ENCODE measurements at regions not wholly inside any gene's neighbourhood (a gene's known extent, or its start where the extent isn't known, plus 50 kb on each side); places are given as distances from the start of the nearest gene placed in this dataset.

DNA sequence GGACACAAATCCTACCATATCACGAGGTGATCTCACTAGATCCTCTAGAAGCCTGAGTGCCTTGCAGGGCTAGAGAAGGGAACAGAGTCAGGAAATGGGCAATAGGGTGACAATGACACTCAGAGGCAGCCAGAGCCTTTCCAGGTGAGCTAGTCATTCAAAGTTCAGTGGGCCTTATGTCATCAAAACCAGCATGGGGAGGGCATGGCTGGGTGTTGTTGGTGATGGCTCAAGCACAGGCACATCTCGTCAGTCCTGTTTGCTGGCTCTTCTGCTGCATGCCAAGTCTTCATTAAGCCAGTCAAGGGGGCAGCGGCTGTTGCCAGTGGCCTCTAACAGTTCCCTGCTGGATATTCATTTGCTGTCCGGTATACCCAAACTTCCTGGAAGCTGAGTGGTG, 99.6 kb upstream of the USP24 start:
- FAIRE-seq = no peak
- Histone ChIP-seq H2AFZ (ENCODE audit: low read length) (no peak overlapping the region), H3K4me2 (ENCODE audit: low read depth, low read length) (no peak overlapping the region), H3K4me1 (ENCODE audit: insufficient read depth, low read length) (peaks cover 15% of the 10 kb centered on the region), H3K27ac (ENCODE audit: extremely low read length, insufficient read depth, low read length) (no peak overlapping the region), H3K79me2 (ENCODE audit: insufficient read depth, low read length) (no peaks in the 10 kb centered on the region), H3K9me3 (ENCODE audit: low read length) (no peaks in the 10 kb centered on the region), H3K27me3 (ENCODE audit: control insufficient read depth in 1 of 2, insufficient read depth in 2 of 2, low read length in 2 of 2) (peaks cover 0 to 7% of the 10 kb centered on the region in 2 experiments; a peak in 2 of 5 replicates), H3K4me3 (replicated peaks in 1 of 3; ENCODE audit: insufficient read depth in 1 of 3, low read depth in 2 of 3, low read length in 3 of 3) (no peak overlapping the region), H3K36me3 (replicated peaks in 1 of 2; ENCODE audit: control insufficient read depth in 1 of 2, insufficient read depth in 2 of 2, low read length in 2 of 2) (no peaks in the 10 kb centered on the region), H3K9ac (ENCODE audit: insufficient read depth, low read depth, low read length) (no peak overlapping the region), H4K20me1 (ENCODE audit: insufficient read depth, low read length) (no peaks in the 10 kb centered on the region)
- intact Hi-C loops (cut with micrococcal nuclease; ENCODE audit: unreplicated experiment) (no loop called here), in situ Hi-C loops (cut with HindIII; ENCODE audit: extremely low pct_ligation_motif_present, low pct_unique_long_range_greater_than_20kb) (no loop called here)
- no TSS peak for BruUV-seq (replicated peaks)
- no peak for DNase-seq (ENCODE audit: low spot score)
- WGBS (ENCODE audit: low lambda C conversion rate) = 31% methylated on average over 4 of the region's 4 CpGs
- POLR2A ChIA-PET = no interaction called here
- CTCF ChIA-PET (ENCODE audit: low intra/inter-chr PET ratio, low total read pairs) = no interaction called here
- ATAC-seq = no peak
- TF ChIP-seq PPARG (CRISPR knock-in tag; conservative IDR thresholded peaks at IDR 0.05) = no peak
- TF ChIP-seq KMT2A (CRISPR knock-in tag; IDR thresholded peaks at IDR 0.05) = no peak
- TF ChIP-seq NR2F1 (CRISPR knock-in tag; IDR thresholded peaks at IDR 0.05) = no peak
- no peak for TF ChIP-seq ZNF382 (CRISPR knock-in tag; IDR thresholded peaks at IDR 0.05; ENCODE audit: borderline replicate concordance)

DNA sequence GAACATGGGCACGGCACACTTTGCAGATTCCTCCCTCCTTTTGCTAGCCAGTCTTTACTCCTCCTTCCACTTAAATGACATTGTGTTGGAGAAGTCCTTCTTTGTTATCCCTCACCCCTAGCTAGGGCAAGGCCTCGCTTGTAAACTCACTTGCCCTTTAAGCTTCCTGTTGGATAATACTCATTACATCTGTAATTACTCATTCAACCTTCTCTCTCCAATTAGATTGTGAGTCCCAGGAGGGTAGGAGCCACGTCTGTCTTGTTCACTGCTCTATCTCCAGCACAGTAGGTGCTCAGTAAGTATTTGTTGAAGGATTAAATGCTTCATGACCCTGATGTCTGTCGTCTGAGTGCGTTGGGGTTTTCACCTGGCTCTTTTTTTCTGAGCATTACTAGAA, 98.7 kb upstream of the USP24 start:
- in situ Hi-C loops (cut with HindIII; ENCODE audit: extremely low pct_ligation_motif_present, low pct_unique_long_range_greater_than_20kb) = no loop called here
- Histone ChIP-seq H3K9me3 (ENCODE audit: low read length) (no peaks in the 10 kb centered on the region), H3K27ac (ENCODE audit: extremely low read length, insufficient read depth, low read length) (no peak overlapping the region), H3K79me2 (ENCODE audit: insufficient read depth, low read length) (no peaks in the 10 kb centered on the region), H3K9ac (ENCODE audit: insufficient read depth, low read depth, low read length) (no peak overlapping the region), H3K36me3 (replicated peaks in 1 of 2; ENCODE audit: control insufficient read depth in 1 of 2, insufficient read depth in 2 of 2, low read length in 2 of 2) (no peaks in the 10 kb centered on the region), H3K4me1 (ENCODE audit: insufficient read depth, low read length) (peaks cover 15% of the 10 kb centered on the region), H2AFZ (ENCODE audit: low read length) (no peak overlapping the region), H3K27me3 (ENCODE audit: control insufficient read depth in 1 of 2, insufficient read depth in 2 of 2, low read length in 2 of 2) (peaks cover 0 to 7% of the 10 kb centered on the region in 2 experiments; a peak in 1 of 5 replicates), H3K4me3 (replicated peaks in 1 of 3; ENCODE audit: insufficient read depth in 1 of 3, low read depth in 2 of 3, low read length in 3 of 3) (no peak overlapping the region), H3K4me2 (ENCODE audit: low read depth, low read length) (no peak overlapping the region), H4K20me1 (ENCODE audit: insufficient read depth, low read length) (no peaks in the 10 kb centered on the region)
- WGBS (ENCODE audit: low lambda C conversion rate) = 22% methylated on average over 5 of the region's 5 CpGs
- FAIRE-seq (no peak), ATAC-seq (no peak), DNase-seq (ENCODE audit: low spot score) (no peak)
- no peak for TF ChIP-seq ZNF282 (IDR thresholded peaks at IDR 0.05; ENCODE audit: partially characterized antibody)
- TF ChIP-seq MEF2D (CRISPR knock-in tag; IDR thresholded peaks at IDR 0.05) = no peak
- no peak for TF ChIP-seq ZNF335 (CRISPR knock-in tag; IDR thresholded peaks at IDR 0.05)
- TF ChIP-seq ZNF20 (CRISPR knock-in tag; IDR thresholded peaks at IDR 0.05) = no peak
- TF ChIP-seq, protein P1, sequence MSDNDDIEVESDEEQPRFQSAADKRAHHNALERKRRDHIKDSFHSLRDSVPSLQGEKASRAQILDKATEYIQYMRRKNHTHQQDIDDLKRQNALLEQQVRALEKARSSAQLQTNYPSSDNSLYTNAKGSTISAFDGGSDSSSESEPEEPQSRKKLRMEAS (IDR thresholded peaks at IDR 0.05) = no peak
- TF ChIP-seq, protein P2, sequence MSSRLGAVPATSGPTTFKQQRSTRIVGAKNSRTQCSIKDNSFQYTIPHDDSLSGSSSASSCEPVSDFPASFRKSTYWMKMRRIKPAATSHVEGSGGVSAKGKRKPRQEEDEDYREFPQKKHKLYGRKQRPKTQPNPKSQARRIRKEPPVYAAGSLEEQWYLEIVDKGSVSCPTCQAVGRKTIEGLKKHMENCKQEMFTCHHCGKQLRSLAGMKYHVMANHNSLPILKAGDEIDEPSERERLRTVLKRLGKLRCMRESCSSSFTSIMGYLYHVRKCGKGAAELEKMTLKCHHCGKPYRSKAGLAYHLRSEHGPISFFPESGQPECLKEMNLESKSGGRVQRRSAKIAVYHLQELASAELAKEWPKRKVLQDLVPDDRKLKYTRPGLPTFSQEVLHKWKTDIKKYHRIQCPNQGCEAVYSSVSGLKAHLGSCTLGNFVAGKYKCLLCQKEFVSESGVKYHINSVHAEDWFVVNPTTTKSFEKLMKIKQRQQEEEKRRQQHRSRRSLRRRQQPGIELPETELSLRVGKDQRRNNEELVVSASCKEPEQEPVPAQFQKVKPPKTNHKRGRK (CRISPR knock-in tag; IDR thresholded peaks at IDR 0.05) = no peak
- TF ChIP-seq GATA4 (IDR thresholded peaks at IDR 0.05; ENCODE audit: borderline replicate concordance, low read depth) = no peak
- no peak for TF ChIP-seq HNRNPK (IDR thresholded peaks at IDR 0.05; ENCODE audit: low read depth, low read length, poor library complexity, severe bottlenecking)
- no TSS peak for BruUV-seq (replicated peaks)
- CTCF ChIA-PET (ENCODE audit: low intra/inter-chr PET ratio, low total read pairs) = no interaction called here
- intact Hi-C loops (cut with micrococcal nuclease; ENCODE audit: unreplicated experiment) = no loop called here
- POLR2A ChIA-PET = no interaction called here
